ENCODE measurements at regions not wholly inside any gene's neighbourhood (a gene's known extent, or its start where the extent isn't known, plus 50 kb on each side); places are given as distances from the start of the nearest gene placed in this dataset.

DNA sequence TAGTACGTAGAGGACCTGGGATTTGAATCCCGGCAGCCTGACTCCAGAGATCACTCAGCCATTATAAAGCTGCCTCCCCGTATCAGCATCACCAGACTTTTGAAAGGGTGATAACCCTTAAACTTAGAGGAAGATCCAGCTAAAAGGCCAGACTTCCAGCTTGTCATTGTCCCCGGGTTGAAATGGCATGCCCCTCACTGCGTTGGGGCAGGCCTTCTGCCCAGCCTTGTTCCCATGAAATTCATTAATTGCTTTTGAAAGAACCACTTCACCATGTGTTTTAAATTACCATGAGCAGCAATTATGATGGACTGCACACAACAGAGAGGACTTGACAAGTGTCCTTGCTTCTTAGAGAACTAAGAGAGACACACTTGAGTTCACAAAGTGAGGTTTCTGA, 269.6 kb upstream of the CRY1 start:
- Histone ChIP-seq H3K36me3 (ENCODE audit: control insufficient read depth in 1 of 2, insufficient read depth in 2 of 2, low read length in 2 of 2) (no peaks in the 10 kb centered on the region), H3K9me3 (ENCODE audit: control insufficient read depth in 1 of 2, low read length in 2 of 2) (no peaks in the 10 kb centered on the region), H3K4me1 (ENCODE audit: control insufficient read depth in 1 of 2, insufficient read depth in 2 of 2, low read length in 2 of 2) (no peaks in the 10 kb centered on the region), H3K27ac (ENCODE audit: low read depth, low read length) (no peak overlapping the region), H3K9ac (ENCODE audit: low read depth in 1 of 2, low read length in 2 of 2) (no peak overlapping the region), H3K4me3 (ENCODE audit: low read depth in 1 of 2, low read length in 2 of 2) (no peak overlapping the region), H3K27me3 (ENCODE audit: control insufficient read depth in 1 of 2, insufficient read depth in 2 of 2, low read length in 2 of 2) (no peaks in the 10 kb centered on the region)

GRCh38 chr12:107364875-107365518, 271.6 kb upstream of the CRY1 start:
- no peaks in the 10 kb centered on the region for H3K4me1 ChIP-seq (ENCODE audit: control insufficient read depth in 1 of 2, insufficient read depth in 2 of 2, low read length in 2 of 2)
- H3K36me3 ChIP-seq (ENCODE audit: control insufficient read depth in 1 of 2, insufficient read depth in 2 of 2, low read length in 2 of 2), result no peaks in the 10 kb centered on the region
- no peaks in the 10 kb centered on the region for H3K9me3 ChIP-seq (ENCODE audit: control insufficient read depth in 1 of 2, low read length in 2 of 2)
- H3K4me3 ChIP-seq (ENCODE audit: low read depth in 1 of 2, low read length in 2 of 2), result no peak overlapping the region
- no peak overlapping the region for H3K27ac ChIP-seq (ENCODE audit: low read depth, low read length)
- H3K27me3 ChIP-seq (ENCODE audit: control insufficient read depth in 1 of 2, insufficient read depth in 2 of 2, low read length in 2 of 2), result no peaks in the 10 kb centered on the region
- H3K9ac ChIP-seq (ENCODE audit: low read depth in 1 of 2, low read length in 2 of 2), result no peak overlapping the region

DNA sequence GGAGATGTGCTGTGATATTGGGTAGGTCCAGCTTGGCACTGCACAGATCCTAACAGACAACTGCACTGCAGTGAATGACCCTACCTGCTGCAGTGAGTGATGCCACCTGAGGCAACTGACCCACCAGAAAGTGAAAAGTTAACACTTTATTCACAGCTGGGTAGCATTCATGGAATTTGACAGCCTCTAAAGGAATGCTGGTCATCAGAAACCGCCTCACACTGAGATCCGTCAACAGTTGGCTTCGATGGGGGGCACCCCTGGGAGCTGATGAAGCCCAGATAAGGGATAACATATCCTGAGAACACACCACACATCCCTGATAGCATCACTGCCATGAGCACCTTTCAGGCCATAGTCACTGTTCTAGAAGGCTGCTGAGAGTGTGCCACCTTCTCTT, 272.4 kb upstream of the CRY1 start:
- no peaks in the 10 kb centered on the region for H3K27me3 ChIP-seq (ENCODE audit: control insufficient read depth in 1 of 2, insufficient read depth in 2 of 2, low read length in 2 of 2)
- H3K27ac ChIP-seq (ENCODE audit: low read depth, low read length), result no peak overlapping the region
- H3K4me3 ChIP-seq (ENCODE audit: low read depth in 1 of 2, low read length in 2 of 2), result no peak overlapping the region
- no peaks in the 10 kb centered on the region for H3K4me1 ChIP-seq (ENCODE audit: control insufficient read depth in 1 of 2, insufficient read depth in 2 of 2, low read length in 2 of 2)
- no peaks in the 10 kb centered on the region for H3K9me3 ChIP-seq (ENCODE audit: control insufficient read depth in 1 of 2, low read length in 2 of 2)
- H3K36me3 ChIP-seq (ENCODE audit: control insufficient read depth in 1 of 2, insufficient read depth in 2 of 2, low read length in 2 of 2), result no peaks in the 10 kb centered on the region
- H3K9ac ChIP-seq (ENCODE audit: low read depth in 1 of 2, low read length in 2 of 2), result no peak overlapping the region

- H3K36me3 ChIP-seq (ENCODE audit: control insufficient read depth in 1 of 2, insufficient read depth in 2 of 2, low read length in 2 of 2), result no peaks in the 10 kb centered on the region
- no peaks in the 10 kb centered on the region for H3K9me3 ChIP-seq (ENCODE audit: control insufficient read depth in 1 of 2, low read length in 2 of 2)
- H3K4me1 ChIP-seq (ENCODE audit: control insufficient read depth in 1 of 2, insufficient read depth in 2 of 2, low read length in 2 of 2), result no peaks in the 10 kb centered on the region
- no peak overlapping the region for H3K27ac ChIP-seq (ENCODE audit: low read depth, low read length)
- no peak overlapping the region for H3K9ac ChIP-seq (ENCODE audit: low read depth in 1 of 2, low read length in 2 of 2)
- H3K27me3 ChIP-seq (ENCODE audit: control insufficient read depth in 1 of 2, insufficient read depth in 2 of 2, low read length in 2 of 2), result no peaks in the 10 kb centered on the region
- no peak overlapping the region for H3K4me3 ChIP-seq (ENCODE audit: low read depth in 1 of 2, low read length in 2 of 2)
Measured at GRCh38 chr12:107366322-107366721, 273.0 kb upstream of the CRY1 start.

- no peak overlapping the region for H3K27ac ChIP-seq (ENCODE audit: low read depth, low read length)
- H3K4me1 ChIP-seq (ENCODE audit: control insufficient read depth in 1 of 2, insufficient read depth in 2 of 2, low read length in 2 of 2), result no peaks in the 10 kb centered on the region
- H3K4me3 ChIP-seq (ENCODE audit: low read depth in 1 of 2, low read length in 2 of 2), result no peak overlapping the region
- H3K9ac ChIP-seq (ENCODE audit: low read depth in 1 of 2, low read length in 2 of 2), result no peak overlapping the region
- no peaks in the 10 kb centered on the region for H3K27me3 ChIP-seq (ENCODE audit: control insufficient read depth in 1 of 2, insufficient read depth in 2 of 2, low read length in 2 of 2)
- no peaks in the 10 kb centered on the region for H3K36me3 ChIP-seq (ENCODE audit: control insufficient read depth in 1 of 2, insufficient read depth in 2 of 2, low read length in 2 of 2)
- no peaks in the 10 kb centered on the region for H3K9me3 ChIP-seq (ENCODE audit: control insufficient read depth in 1 of 2, low read length in 2 of 2)
Measured at GRCh38 chr12:107368586-107368985, 275.2 kb upstream of the CRY1 start.

DNA sequence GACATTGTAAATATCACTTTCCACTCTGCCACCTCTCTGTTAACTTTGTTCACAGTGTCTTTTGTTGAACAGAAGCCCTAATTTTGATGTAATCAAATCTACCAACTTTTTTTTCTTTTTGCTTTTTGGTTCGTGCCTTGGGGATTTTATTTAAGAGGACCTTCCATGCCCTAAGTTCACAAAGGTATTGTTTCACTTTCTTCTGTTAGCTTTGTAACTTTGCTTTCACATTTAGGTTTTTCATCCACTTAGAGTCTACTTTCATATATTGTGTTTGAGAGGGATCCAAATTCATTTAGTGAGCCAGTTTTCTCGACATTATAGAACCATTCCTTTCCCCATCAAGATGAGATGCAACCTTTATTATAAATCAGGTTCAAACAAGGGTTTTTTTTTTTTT, 275.7 kb upstream of the CRY1 start:
- no peaks in the 10 kb centered on the region for H3K9me3 ChIP-seq (ENCODE audit: control insufficient read depth in 1 of 2, low read length in 2 of 2)
- no peaks in the 10 kb centered on the region for H3K4me1 ChIP-seq (ENCODE audit: control insufficient read depth in 1 of 2, insufficient read depth in 2 of 2, low read length in 2 of 2)
- H3K27ac ChIP-seq (ENCODE audit: low read depth, low read length), result no peak overlapping the region
- H3K9ac ChIP-seq (ENCODE audit: low read depth in 1 of 2, low read length in 2 of 2), result no peak overlapping the region
- H3K4me3 ChIP-seq (ENCODE audit: low read depth in 1 of 2, low read length in 2 of 2), result no peak overlapping the region
- H3K36me3 ChIP-seq (ENCODE audit: control insufficient read depth in 1 of 2, insufficient read depth in 2 of 2, low read length in 2 of 2), result no peaks in the 10 kb centered on the region
- H3K27me3 ChIP-seq (ENCODE audit: control insufficient read depth in 1 of 2, insufficient read depth in 2 of 2, low read length in 2 of 2), result no peaks in the 10 kb centered on the region

GRCh38 chr12:107369679-107370078, 276.3 kb upstream of the CRY1 start:
- Histone ChIP-seq H3K27ac (ENCODE audit: low read depth, low read length) (no peak overlapping the region), H3K9me3 (ENCODE audit: control insufficient read depth in 1 of 2, low read length in 2 of 2) (no peaks in the 10 kb centered on the region), H3K4me3 (ENCODE audit: low read depth in 1 of 2, low read length in 2 of 2) (no peak overlapping the region), H3K27me3 (ENCODE audit: control insufficient read depth in 1 of 2, insufficient read depth in 2 of 2, low read length in 2 of 2) (no peaks in the 10 kb centered on the region), H3K4me1 (ENCODE audit: control insufficient read depth in 1 of 2, insufficient read depth in 2 of 2, low read length in 2 of 2) (no peaks in the 10 kb centered on the region), H3K36me3 (ENCODE audit: control insufficient read depth in 1 of 2, insufficient read depth in 2 of 2, low read length in 2 of 2) (no peaks in the 10 kb centered on the region), H3K9ac (ENCODE audit: low read depth in 1 of 2, low read length in 2 of 2) (no peak overlapping the region)

DNA sequence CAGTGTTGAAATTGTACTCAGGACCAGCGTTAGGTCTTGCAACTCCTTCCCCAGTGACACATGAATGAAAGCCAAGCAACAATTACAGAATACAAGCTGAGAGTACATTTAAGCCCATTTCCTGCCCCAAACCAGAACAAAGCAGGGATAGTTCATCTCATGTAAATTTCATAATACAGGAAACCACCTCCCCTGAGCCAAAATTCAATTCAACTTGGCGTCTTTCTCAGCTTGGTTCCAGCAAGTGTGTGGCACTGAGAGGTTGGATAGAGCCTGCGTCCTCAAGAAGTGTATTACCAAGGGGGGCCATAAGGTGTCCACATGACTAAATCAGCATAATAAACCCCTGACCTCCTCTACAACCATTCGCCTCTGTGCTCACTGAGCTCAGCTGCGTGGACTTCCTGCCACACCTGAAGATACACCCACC, 278.9 kb upstream of the CRY1 start:
- Histone ChIP-seq H3K9me3 (ENCODE audit: control insufficient read depth in 1 of 2, low read length in 2 of 2) (no peaks in the 10 kb centered on the region), H3K9ac (ENCODE audit: low read depth in 1 of 2, low read length in 2 of 2) (no peak overlapping the region), H3K27me3 (ENCODE audit: control insufficient read depth in 1 of 2, insufficient read depth in 2 of 2, low read length in 2 of 2) (no peaks in the 10 kb centered on the region), H3K4me1 (ENCODE audit: control insufficient read depth in 1 of 2, insufficient read depth in 2 of 2, low read length in 2 of 2) (no peaks in the 10 kb centered on the region), H3K27ac (ENCODE audit: low read depth, low read length) (no peak overlapping the region), H3K4me3 (ENCODE audit: low read depth in 1 of 2, low read length in 2 of 2) (no peak overlapping the region), H3K36me3 (ENCODE audit: control insufficient read depth in 1 of 2, insufficient read depth in 2 of 2, low read length in 2 of 2) (no peaks in the 10 kb centered on the region)

DNA sequence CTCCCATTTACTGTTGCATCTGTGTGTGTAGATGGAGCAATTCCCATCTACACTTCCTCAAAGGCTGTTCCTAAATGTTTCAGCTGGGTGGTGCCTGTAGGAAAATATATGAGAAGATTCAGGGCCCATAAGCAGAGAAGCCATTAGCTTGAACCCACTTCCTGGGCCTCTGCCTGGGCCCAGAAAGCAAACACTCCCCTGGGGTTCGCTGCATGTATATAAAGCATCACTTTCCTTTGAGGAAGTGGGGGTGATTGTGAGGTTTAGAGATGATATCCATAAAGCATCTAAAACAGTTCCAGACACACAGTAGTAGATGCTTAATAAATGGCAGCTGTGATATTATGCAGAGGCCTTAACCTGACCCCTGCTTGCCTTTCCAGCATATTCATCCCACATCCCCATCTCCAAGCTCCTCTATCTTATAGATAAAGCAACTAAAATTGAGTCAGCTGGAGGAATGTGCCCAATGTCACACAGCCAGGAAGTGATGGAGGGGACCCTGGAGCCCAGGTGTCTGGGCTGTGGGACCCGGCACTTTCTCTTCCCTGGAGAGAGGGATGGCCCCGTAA, 280.0 kb upstream of the CRY1 start:
- H3K27ac ChIP-seq (ENCODE audit: low read depth, low read length), result no peak overlapping the region
- no peak overlapping the region for H3K9ac ChIP-seq (ENCODE audit: low read depth in 1 of 2, low read length in 2 of 2)
- no peaks in the 10 kb centered on the region for H3K36me3 ChIP-seq (ENCODE audit: control insufficient read depth in 1 of 2, insufficient read depth in 2 of 2, low read length in 2 of 2)
- H3K9me3 ChIP-seq (ENCODE audit: control insufficient read depth in 1 of 2, low read length in 2 of 2), result no peaks in the 10 kb centered on the region
- no peaks in the 10 kb centered on the region for H3K4me1 ChIP-seq (ENCODE audit: control insufficient read depth in 1 of 2, insufficient read depth in 2 of 2, low read length in 2 of 2)
- no peak overlapping the region for H3K4me3 ChIP-seq (ENCODE audit: low read depth in 1 of 2, low read length in 2 of 2)
- H3K27me3 ChIP-seq (ENCODE audit: control insufficient read depth in 1 of 2, insufficient read depth in 2 of 2, low read length in 2 of 2), result no peaks in the 10 kb centered on the region

DNA sequence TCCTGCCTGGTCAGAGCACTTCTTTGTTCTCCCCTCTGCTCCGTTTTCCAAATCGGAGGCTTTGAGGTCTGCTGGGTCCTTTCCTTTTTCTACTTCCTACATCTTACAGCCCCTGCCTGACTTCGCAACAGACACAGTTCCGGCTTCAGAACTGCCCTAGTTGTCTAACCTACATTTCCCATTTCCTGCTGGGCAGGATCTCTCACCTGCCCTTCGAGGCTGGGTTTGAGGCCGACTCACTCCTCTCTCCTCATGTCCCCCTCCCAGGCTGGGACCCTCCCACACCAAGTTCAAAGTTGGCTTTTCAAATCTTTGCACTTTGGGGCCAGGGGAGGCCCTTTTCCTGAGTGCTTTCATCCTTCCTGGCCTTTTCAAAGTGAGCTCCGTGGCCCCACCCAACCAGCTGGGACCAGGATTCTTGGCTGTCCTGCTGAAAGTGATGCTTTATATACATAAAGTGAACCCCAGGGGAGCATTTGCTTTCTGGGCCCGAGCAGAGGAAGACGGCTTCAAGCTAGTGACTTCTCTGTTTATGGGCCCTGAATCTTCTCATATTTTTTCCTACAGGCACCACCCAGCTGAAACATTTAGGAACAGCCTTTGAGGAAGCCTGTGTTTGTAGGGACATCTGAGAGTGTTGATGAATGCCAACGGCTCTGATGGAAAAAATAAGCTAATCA, 281.0 kb upstream of the CRY1 start:
- Histone ChIP-seq H3K4me3 (ENCODE audit: low read depth in 1 of 2, low read length in 2 of 2) (no peak overlapping the region), H3K4me1 (ENCODE audit: control insufficient read depth in 1 of 2, insufficient read depth in 2 of 2, low read length in 2 of 2) (no peaks in the 10 kb centered on the region), H3K36me3 (ENCODE audit: control insufficient read depth in 1 of 2, insufficient read depth in 2 of 2, low read length in 2 of 2) (no peaks in the 10 kb centered on the region), H3K27me3 (ENCODE audit: control insufficient read depth in 1 of 2, insufficient read depth in 2 of 2, low read length in 2 of 2) (no peaks in the 10 kb centered on the region), H3K9me3 (ENCODE audit: control insufficient read depth in 1 of 2, low read length in 2 of 2) (no peaks in the 10 kb centered on the region), H3K9ac (ENCODE audit: low read depth in 1 of 2, low read length in 2 of 2) (no peak overlapping the region), H3K27ac (ENCODE audit: low read depth, low read length) (no peak overlapping the region)

Measured in duodenal mucosa (tissue), 2 donors.